HepG2 (cell line): ENCODE measurements at regions not wholly inside any gene's neighbourhood (a gene's known extent, or its start where the extent isn't known, plus 50 kb on each side); places are given as distances from the start of the nearest gene placed in this dataset.

ENCODE experiments used
- ATAC-seq: fragments of 200-7000 bp; cut with Tn5 transposase; 3 replicates; pipeline ENCODE4 v1.9.1; 2020; ENCODE audit warnings: mild to moderate bottlenecking, moderate library complexity
- BruUV-seq: library from RNA; stranded (reverse); fragments of 400-500 nt; replicated peaks from 2 replicates; lab custom pipeline; 2021; lab: Mats Ljungman, UMichigan
- CTCF ChIA-PET: fragments of 300-600 bp; formaldehyde crosslinking; extraction: SDS; loops from one replicate; lab custom pipeline; 2021; ENCODE audit warnings: low total read pairs, inconsistent platforms, low intra/inter-chr PET ratio; lab: Yijun Ruan, JAX
- POLR2A ChIA-PET: fragments of 350-600 bp; sonication (Branson Sonifier 250); formaldehyde crosslinking; loops from one replicate; lab custom pipeline; 2020; ENCODE audit warnings: antibody characterized with exemption, inconsistent platforms; lab: Yijun Ruan, JAX
- DNase-seq: peaks from one replicate; pipeline ENCODE4 v3.0.0-alpha.2; 2015; ENCODE audit warnings: low spot score
- FAIRE-seq: peaks from 3 replicates; lab custom pipeline; 2011; peaks lifted over from hg19 to GRCh38; lab: Jason Lieb, UNC
- H2AFZ ChIP-seq: one replicate; pipeline ENCODE4 v1.6.1; 2011; ENCODE audit warnings: low read length, inconsistent platforms
- H3K27ac ChIP-seq: fragments of 300-600 bp; 3 replicates; pipeline ENCODE4 v1.8.0; 2011; ENCODE audit warnings: mixed run types, mild to moderate bottlenecking, mixed read lengths, low read length, inconsistent platforms; ENCODE audit not compliant: insufficient read depth; ENCODE audit errors: extremely low read length
- H3K27me3 ChIP-seq, 2 experiments: fragments of 200-600 bp in 1 of 2; 2 replicates in 1 of 2; 3 replicates in 1 of 2; pipeline versions ENCODE4 v1.6.0 to v1.8.0; 2011; ENCODE audit warnings: low read length in 2 of 2, mild to moderate bottlenecking in 2 of 2, moderate library complexity in 2 of 2, inconsistent platforms in 1 of 2; ENCODE audit not compliant: insufficient read depth in 2 of 2, control insufficient read depth in 1 of 2
- H3K36me3 ChIP-seq, 2 experiments: fragments of 200-600 bp in 1 of 2; replicated peaks in 1 of 2; 2 replicates in 1 of 2; 3 replicates in 1 of 2; pipeline versions ENCODE4 v1.5.1 to v1.8.0; 2011; ENCODE audit warnings: low read length in 2 of 2, inconsistent platforms in 1 of 2; ENCODE audit not compliant: insufficient read depth in 2 of 2, control insufficient read depth in 1 of 2
- H3K4me1 ChIP-seq: 2 replicates; pipeline ENCODE4 v1.5.1; 2012; ENCODE audit warnings: low read length, inconsistent platforms; ENCODE audit not compliant: insufficient read depth
- H3K4me2 ChIP-seq: 2 replicates; pipeline ENCODE4 v1.6.0; 2011; ENCODE audit warnings: low read depth, low read length, inconsistent platforms
- H3K4me3 ChIP-seq, 3 experiments: fragments of 200-600 bp in 1 of 3; sonication (generic), shearing (Covaris generic) in 1 of 3; replicated peaks in 1 of 3; 2 replicates each; pipeline ENCODE4 v1.5.1; 2011 to 2016; ENCODE audit warnings: low read length in 3 of 3, inconsistent platforms in 2 of 3, low read depth in 2 of 3, mild to moderate bottlenecking in 2 of 3, control low read depth in 1 of 3, mixed read lengths in 1 of 3; ENCODE audit not compliant: insufficient read depth in 1 of 3
- H3K79me2 ChIP-seq: one replicate; pipeline ENCODE4 v1.6.1; 2011; ENCODE audit warnings: low read length, inconsistent platforms; ENCODE audit not compliant: insufficient read depth
- H3K9ac ChIP-seq: 2 replicates; pipeline ENCODE4 v1.6.0; 2011; ENCODE audit warnings: mild to moderate bottlenecking, low read depth, low read length, inconsistent platforms; ENCODE audit not compliant: insufficient read depth
- H3K9me3 ChIP-seq: 2 replicates; pipeline ENCODE4 v1.5.1; 2012; ENCODE audit warnings: mild to moderate bottlenecking, low read length
- H4K20me1 ChIP-seq: 2 replicates; pipeline ENCODE4 v1.6.0; 2011; ENCODE audit warnings: inconsistent platforms, mild to moderate bottlenecking, low read length, moderate library complexity; ENCODE audit not compliant: insufficient read depth
- ATM ChIP-seq: fragments of 450-650 bp; IDR thresholded peaks from 2 replicates; pipeline ENCODE4 v1.7.1; 2017; ENCODE audit warnings: mild to moderate bottlenecking, borderline replicate concordance
- DDIT3 ChIP-seq: sonication (generic); formaldehyde crosslinking; IDR thresholded peaks from 2 replicates; pipeline ENCODE4 v1.4.0; 2020; ENCODE audit warnings: mild to moderate bottlenecking, missing genetic modification reagents
- FOSL2 ChIP-seq: sonication (generic); formaldehyde crosslinking; IDR thresholded peaks from 2 replicates; pipeline ENCODE4 v1.4.0; 2020; ENCODE audit warnings: missing genetic modification reagents
- FOXA3 ChIP-seq: IDR thresholded peaks from 2 replicates; pipeline ENCODE4 v1.6.1; 2016; ENCODE audit warnings: missing genetic modification reagents, missing compliant biosample characterization
- KDM5B ChIP-seq: sonication (generic); formaldehyde crosslinking; IDR thresholded peaks from 2 replicates; pipeline ENCODE4 v1.4.0; 2020; ENCODE audit warnings: missing genetic modification reagents, mild to moderate bottlenecking, borderline replicate concordance
- KLF16 ChIP-seq, 2 experiments: sonication (generic) in 1 of 2; formaldehyde crosslinking in 1 of 2; IDR thresholded peaks; 2 replicates each; pipeline versions ENCODE4 v1.6.1 to v1.8.0; 2016 to 2023; ENCODE audit warnings: missing genetic modification reagents in 2 of 2, missing compliant biosample characterization in 1 of 2
- NFKBIZ ChIP-seq: IDR thresholded peaks from 2 replicates; pipeline ENCODE4 v1.6.1; 2018; ENCODE audit warnings: missing genetic modification reagents, missing compliant biosample characterization
- NKX3-1 ChIP-seq: sonication (generic); formaldehyde crosslinking; IDR thresholded peaks from 2 replicates; pipeline ENCODE4 v1.5.0; 2020; ENCODE audit warnings: missing genetic modification reagents
- PCBP1 ChIP-seq: fragments of 200-400 bp; formaldehyde crosslinking; IDR thresholded peaks from 2 replicates; pipeline ENCODE4 v1.6.1; 2017; ENCODE audit warnings: mild to moderate bottlenecking, low read depth, low read length, borderline replicate concordance
- RFXANK ChIP-seq: IDR thresholded peaks from 2 replicates; pipeline ENCODE4 v1.6.1; 2016
- SIN3B ChIP-seq: fragments of 150-350 bp; IDR thresholded peaks from 2 replicates; pipeline ENCODE4 v1.6.1; 2014; ENCODE audit warnings: low read length
- ZNF18 ChIP-seq: sonication (generic); formaldehyde crosslinking; IDR thresholded peaks from 2 replicates; pipeline ENCODE4 v1.8.0; 2022; ENCODE audit warnings: mild to moderate bottlenecking, missing genetic modification reagents; ENCODE audit not compliant: insufficient replicate concordance
- ZNF253 ChIP-seq: sonication (generic); formaldehyde crosslinking; IDR thresholded peaks from 2 replicates; pipeline ENCODE4 v1.8.0; 2022; ENCODE audit warnings: mild to moderate bottlenecking, missing genetic modification reagents, borderline replicate concordance
- ZNF44 ChIP-seq: sonication (generic); formaldehyde crosslinking; IDR thresholded peaks from 2 replicates; pipeline ENCODE4 v1.5.1; 2020; ENCODE audit warnings: mild to moderate bottlenecking, missing genetic modification reagents
- ZNF562 ChIP-seq: sonication (generic); formaldehyde crosslinking; IDR thresholded peaks from 2 replicates; pipeline ENCODE4 v1.8.0; 2022; ENCODE audit warnings: missing genetic modification reagents, borderline replicate concordance
- ZNF563 ChIP-seq: sonication (generic); formaldehyde crosslinking; IDR thresholded peaks from 2 replicates; pipeline ENCODE4 v1.8.0; 2022; ENCODE audit warnings: mild to moderate bottlenecking, moderate library complexity, missing genetic modification reagents
- ZNF678 ChIP-seq: sonication (generic); formaldehyde crosslinking; IDR thresholded peaks from 2 replicates; pipeline ENCODE4 v1.4.0; 2020; ENCODE audit warnings: mild to moderate bottlenecking, missing genetic modification reagents
- ZSCAN9 ChIP-seq: IDR thresholded peaks from 2 replicates; pipeline ENCODE4 v1.6.1; 2016; ENCODE audit warnings: borderline replicate concordance
- WGBS: methylation state at CpG from one replicate; pipeline ENCODE4 v1.1.6; 2017; ENCODE audit warnings: low lambda C conversion rate; 5-methylcytosine and 5-hydroxymethylcytosine counted together
- in situ Hi-C: cut with HindIII; loops from 2 replicates; pipeline ENCODE4 v1.10.0; 2017; ENCODE audit warnings: low pct_unique_long_range_greater_than_20kb; ENCODE audit not compliant: extremely low pct_ligation_motif_present
- intact Hi-C: fragments of 100-400 bp; cut with micrococcal nuclease; formaldehyde crosslinking; loops from one replicate; pipeline ENCODE4 v1.10.0; 2022; ENCODE audit not compliant: unreplicated experiment
- TF ChIP-seq, protein P1 (sequence below): sonication (generic); formaldehyde crosslinking; IDR thresholded peaks from 2 replicates; pipeline ENCODE4 v1.4.0; 2020; ENCODE audit warnings: missing genetic modification reagents, mild to moderate bottlenecking, borderline replicate concordance
- TF ChIP-seq, protein P2 (sequence below): sonication (generic); formaldehyde crosslinking; IDR thresholded peaks from 2 replicates; pipeline ENCODE4 v1.8.1; 2023; ENCODE audit warnings: missing genetic modification reagents, inconsistent platforms, borderline replicate concordance

- Histone ChIP-seq H2AFZ (no peak overlapping the region), H4K20me1 (no peaks in the 10 kb centered on the region), H3K27ac (no peak overlapping the region), H3K27me3 (no peaks in the 10 kb centered on the region), H3K79me2 (no peaks in the 10 kb centered on the region), H3K4me3 (no peak overlapping the region), H3K9me3 (no peaks in the 10 kb centered on the region), H3K4me2 (no peak overlapping the region), H3K36me3 (no peaks in the 10 kb centered on the region), H3K4me1 (no peaks in the 10 kb centered on the region), H3K9ac (no peak overlapping the region)
- intact Hi-C loops (no loop called here), in situ Hi-C loops (no loop called here)
- ChIA-PET POLR2A (no interaction called here), CTCF (no interaction called here)
- TF ChIP-seq ZNF678 (CRISPR knock-in tag) (no peak), ZNF44 (no peak), ZNF563 (CRISPR knock-in tag) (no peak), ZNF18 (no peak), ZNF253 (CRISPR knock-in tag) (no peak), ZSCAN9 (CRISPR knock-in tag) (no peak), RFXANK (CRISPR knock-in tag) (no peak), KDM5B (CRISPR knock-in tag) (no peak), ZNF562 (no peak), FOXA3 (CRISPR knock-in tag) (no peak), PCBP1 (no peak), DDIT3 (no peak), ATM (no peak), NKX3-1 (CRISPR knock-in tag) (no peak), FOSL2 (no peak), KLF16 (CRISPR knock-in tag; IDR thresholded peaks at IDR 0.05) (no peak), NFKBIZ (CRISPR knock-in tag) (no peak), SIN3B (no peak)
- TF ChIP-seq, protein P1, sequence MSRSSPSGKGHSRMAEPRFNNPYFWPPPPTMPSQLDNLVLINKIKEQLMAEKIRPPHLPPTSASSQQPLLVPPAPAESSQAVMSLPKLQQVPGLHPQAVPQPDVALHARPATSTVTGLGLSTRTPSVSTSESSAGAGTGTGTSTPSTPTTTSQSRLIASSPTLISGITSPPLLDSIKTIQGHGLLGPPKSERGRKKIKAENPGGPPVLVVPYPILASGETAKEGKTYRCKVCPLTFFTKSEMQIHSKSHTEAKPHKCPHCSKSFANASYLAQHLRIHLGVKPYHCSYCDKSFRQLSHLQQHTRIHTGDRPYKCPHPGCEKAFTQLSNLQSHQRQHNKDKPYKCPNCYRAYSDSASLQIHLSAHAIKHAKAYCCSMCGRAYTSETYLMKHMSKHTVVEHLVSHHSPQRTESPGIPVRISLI = no peak
- TF ChIP-seq, protein P2, sequence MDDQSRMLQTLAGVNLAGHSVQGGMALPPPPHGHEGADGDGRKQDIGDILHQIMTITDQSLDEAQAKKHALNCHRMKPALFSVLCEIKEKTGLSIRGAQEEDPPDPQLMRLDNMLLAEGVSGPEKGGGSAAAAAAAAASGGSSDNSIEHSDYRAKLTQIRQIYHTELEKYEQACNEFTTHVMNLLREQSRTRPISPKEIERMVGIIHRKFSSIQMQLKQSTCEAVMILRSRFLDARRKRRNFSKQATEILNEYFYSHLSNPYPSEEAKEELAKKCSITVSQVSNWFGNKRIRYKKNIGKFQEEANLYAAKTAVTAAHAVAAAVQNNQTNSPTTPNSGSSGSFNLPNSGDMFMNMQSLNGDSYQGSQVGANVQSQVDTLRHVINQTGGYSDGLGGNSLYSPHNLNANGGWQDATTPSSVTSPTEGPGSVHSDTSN (CRISPR knock-in tag) = no peak
- WGBS = 1% methylated on average over 3 of the region's 3 CpGs
- ATAC-seq (no peak), FAIRE-seq (no peak), DNase-seq (no peak)
- BruUV-seq = no TSS peak
Measured at GRCh38 chr4:138821331-138821730, 194.2 kb upstream of the NOCT start.
